ENCODE measurements at regions not wholly inside any gene's neighbourhood (a gene's known extent, or its start where the extent isn't known, plus 50 kb on each side); places are given as distances from the start of the nearest gene placed in this dataset.
"Not testable (repeated sequence)": the region's sequence is repeated elsewhere in the genome, so short reads cannot be mapped to it uniquely, and the experiment has no call there.

DNA sequence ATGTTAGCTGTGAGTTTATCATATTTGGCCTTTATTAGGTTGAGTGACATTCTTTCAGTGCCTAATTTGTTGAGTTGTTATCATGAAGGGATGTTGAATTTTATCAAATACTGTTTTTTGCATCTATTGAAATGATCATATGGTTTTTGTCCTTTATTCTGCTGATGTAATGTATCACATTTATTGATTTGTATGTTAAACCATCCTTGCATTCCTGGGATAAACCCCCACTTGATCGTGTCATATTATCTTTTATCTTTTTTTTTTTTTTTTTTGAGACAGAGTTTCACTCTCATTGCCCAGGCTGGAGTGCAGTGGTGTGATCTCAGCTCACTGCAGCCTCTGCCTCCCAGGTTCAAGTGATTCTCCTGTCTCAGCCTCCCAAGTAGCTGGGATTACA, 51.9 kb upstream of the MFGE8 start:
- DNase-seq (ENCODE audit: low spot score), result not testable (repeated sequence)

DNA sequence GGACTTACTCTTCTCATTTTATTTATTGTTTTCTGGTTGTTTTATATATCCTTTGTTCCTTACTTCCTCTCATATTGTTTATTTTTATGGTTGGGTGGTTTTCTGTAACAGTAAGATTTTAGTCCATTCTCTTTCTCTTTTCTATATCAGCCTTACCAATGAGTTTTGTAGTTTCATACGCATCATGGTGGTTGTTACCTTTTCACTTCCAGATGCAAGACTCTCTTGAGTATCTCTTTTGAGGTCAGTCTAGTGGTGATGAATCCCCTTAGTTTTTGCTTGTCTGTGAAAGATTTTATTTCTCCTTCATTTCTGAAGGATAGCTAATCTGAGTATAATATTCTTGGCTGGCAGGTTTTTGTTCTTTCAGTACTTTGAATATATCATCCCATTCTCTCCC, 57.1 kb upstream of the MFGE8 start:
- DNase-seq (ENCODE audit: low spot score), result no peak

GRCh38 chr15:88974392-88974791, 61.2 kb upstream of the MFGE8 start:
- DNase-seq (ENCODE audit: low spot score), result no peak

- no peak for DNase-seq (ENCODE audit: low spot score)
These were observed 62.7 kb upstream of the MFGE8 start for GRCh38 chr15:88975891-88976290.

- no peak for DNase-seq (ENCODE audit: low spot score)
These were observed 63.5 kb upstream of the MFGE8 start for GRCh38 chr15:88976656-88977055.

GRCh38 chr15:88979674-88980073, 66.5 kb upstream of the MFGE8 start:
- no peak for DNase-seq (ENCODE audit: low spot score)

- DNase-seq (ENCODE audit: low spot score), result no peak
These were observed 67.3 kb upstream of the MFGE8 start for GRCh38 chr15:88980498-88980897.

- DNase-seq (ENCODE audit: low spot score), result no peak
These were observed 68.4 kb upstream of the MFGE8 start for GRCh38 chr15:88981244-88982215.

- DNase-seq (ENCODE audit: low spot score), result no peak
These were observed 69.2 kb upstream of the MFGE8 start for GRCh38 chr15:88982304-88982945.

GRCh38 chr15:88982946-88983342, 69.8 kb upstream of the MFGE8 start:
- no peak for DNase-seq (ENCODE audit: low spot score)

- no peak for DNase-seq (ENCODE audit: low spot score)
These were observed 70.8 kb upstream of the MFGE8 start for GRCh38 chr15:88983861-88984429.

DNA sequence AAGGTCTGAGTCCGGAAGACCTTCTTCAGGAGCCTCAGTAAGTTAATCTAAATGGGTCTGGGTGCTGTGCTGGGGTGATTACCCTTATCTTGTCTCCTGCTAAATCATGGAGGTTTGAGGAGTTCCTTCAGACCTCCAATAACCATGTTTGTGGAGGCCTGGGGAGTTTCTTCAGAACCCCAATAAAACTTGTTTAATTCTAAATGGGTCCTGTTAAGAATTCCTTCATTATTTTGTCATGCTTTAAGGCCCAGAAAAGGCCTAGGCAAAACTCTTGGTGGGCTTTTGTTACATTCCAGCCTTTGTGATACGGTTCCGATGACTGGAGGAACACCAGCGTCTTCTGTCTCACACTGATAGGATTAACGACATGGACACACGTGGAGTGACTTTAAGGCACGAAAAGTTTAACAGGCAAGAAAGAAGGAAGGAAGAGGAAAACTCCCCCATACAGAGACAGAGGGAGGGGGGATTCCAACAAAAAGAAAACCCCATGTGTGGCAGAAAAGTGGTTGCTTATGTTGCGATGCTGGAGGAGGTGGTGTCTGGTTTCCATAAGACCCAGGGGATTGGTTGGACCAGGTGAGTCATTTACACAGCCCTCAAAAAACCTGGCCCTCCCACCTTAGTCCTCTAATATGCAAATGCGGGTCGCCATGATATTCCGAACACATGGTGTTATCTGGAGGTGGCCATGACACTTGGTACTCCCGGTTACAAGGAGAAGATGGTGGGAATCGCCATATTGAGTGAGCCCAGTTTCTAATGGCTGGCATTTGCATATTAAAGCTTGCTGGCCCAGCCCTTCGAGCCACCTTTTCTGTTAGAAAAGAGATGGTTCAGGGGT, 72.6 kb upstream of the MFGE8 start:
- DNase-seq (ENCODE audit: low spot score), result no peak

GRCh38 chr15:88986949-88987590, 73.9 kb upstream of the MFGE8 start:
- DNase-seq (ENCODE audit: low spot score), result no peak

GRCh38 chr15:88987591-88987933, 74.4 kb upstream of the MFGE8 start:
- no peak for DNase-seq (ENCODE audit: low spot score)

DNA sequence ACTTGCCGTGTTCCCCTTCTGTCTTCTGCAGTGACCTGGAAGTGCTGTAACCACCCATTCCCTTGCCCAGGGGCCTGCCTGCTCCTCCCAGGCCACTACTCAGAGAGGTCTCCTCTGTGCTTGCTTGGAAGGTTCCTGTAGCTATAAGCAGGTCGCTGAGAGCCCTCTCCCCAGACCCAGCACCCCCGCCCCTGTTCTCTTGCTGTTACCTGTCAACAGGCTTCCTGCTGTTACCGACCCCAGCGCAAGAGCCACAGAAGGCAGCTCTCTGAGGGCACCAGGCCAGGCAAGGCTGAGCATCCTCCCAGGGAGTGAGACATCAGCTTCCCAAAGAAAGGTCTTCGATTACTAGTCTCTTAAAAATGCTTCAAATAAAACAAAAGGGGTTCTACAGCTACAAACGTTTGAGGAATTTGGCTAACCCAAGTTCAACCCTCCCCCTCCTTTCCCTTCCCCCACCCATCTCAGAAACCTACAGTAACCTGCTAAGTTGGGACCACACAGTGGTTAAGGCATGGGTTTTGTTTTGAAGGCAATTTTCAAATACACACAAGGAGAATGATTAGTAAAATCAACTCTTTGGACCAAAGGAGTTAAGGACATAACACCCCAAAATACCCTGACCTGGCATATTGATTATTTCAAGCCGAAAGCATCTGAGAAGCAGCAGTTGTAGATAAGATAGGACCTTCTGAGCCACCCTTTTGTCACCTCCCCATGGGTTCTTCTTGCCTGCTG, 74.9 kb upstream of the MFGE8 start:
- DNase-seq (ENCODE audit: low spot score), result no peak

DNA sequence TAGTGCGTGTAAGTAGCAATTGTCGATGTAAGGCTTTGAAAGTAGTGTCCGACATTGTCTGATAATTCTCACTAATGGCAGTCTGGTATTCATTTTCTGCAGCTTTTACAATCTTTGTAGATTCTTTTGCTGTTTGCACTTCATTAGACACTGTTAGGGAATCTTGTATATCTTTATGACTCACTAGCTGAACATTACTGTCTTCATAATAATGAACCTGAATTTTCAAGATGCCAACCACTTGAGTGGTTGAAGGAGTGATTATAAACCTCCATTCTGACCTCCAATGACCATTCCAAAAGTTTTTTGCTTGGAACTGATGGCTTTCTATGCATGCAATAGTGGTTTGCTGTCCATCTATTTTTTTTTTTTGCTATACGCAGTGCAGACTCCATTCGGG, 76.4 kb upstream of the MFGE8 start:
- no peak for DNase-seq (ENCODE audit: low spot score)

DNA sequence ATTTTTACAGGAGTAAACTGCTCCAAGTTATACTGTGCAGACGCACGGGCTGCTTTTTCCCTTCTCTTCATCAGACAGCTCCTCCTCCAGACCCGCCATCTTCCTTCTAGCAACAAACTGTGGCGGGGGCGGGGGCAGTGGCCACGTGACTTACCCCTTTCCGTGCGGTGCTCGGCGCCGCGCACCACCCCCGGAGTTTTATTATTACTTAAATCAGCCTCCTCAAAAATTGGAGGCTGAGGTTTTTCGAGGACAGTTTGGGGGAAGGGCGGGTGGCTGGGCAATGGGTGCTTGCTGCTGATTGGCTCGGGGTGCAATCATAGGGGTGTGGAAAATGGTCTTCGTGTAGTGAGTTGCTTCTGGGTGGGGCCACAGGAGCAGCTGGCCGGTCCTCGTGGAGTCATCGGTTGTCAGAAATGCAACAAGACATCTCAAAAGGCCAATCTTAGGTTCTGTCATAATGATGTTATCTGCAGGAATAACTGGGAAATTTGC, 77.1 kb upstream of the MFGE8 start:
- DNase-seq (ENCODE audit: low spot score), result no peak

GRCh38 chr15:88992216-88992615, 79.0 kb upstream of the MFGE8 start:
- no peak for DNase-seq (ENCODE audit: low spot score)

- DNase-seq (ENCODE audit: low spot score), result no peak
These were observed 79.8 kb upstream of the MFGE8 start for GRCh38 chr15:88992912-88993376.

GRCh38 chr15:88993662-88994061, 80.5 kb upstream of the MFGE8 start:
- no peak for DNase-seq (ENCODE audit: low spot score)

DNA sequence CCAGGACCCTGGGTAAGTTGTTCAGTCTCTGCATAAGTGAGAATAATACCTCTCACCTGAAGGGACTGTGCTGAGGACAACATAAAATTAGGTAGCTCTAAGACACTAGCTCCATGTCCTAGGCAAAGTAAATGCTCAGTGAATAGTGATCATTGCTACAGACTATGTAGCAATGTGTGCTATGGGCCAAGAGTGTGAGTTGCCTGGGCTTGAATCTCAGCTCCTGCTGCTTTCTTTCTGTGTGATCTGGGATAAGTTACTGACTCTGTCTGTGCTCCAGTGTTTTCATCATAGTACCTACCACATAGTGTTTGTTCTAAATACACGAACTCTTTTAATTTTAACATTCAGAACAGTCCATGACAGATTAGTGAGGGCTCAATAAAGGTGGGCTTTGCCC, 81.1 kb upstream of the MFGE8 start:
- DNase-seq (ENCODE audit: low spot score), result no peak

Data from germinal center (tissue), 1 donor.